Keratinocyte (primary cell): ENCODE measurements at regions not wholly inside any gene's neighbourhood (a gene's known extent, or its start where the extent isn't known, plus 50 kb on each side); places are given as distances from the start of the nearest gene placed in this dataset.

Experiments used
- DNase-seq: peaks from one replicate; pipeline ENCODE4 v3.0.0-alpha.2; 2011; ENCODE audit warnings: low read depth, missing footprints, low spot score
- FAIRE-seq: peaks from 2 replicates; lab custom pipeline; 2011; peaks lifted over from hg19 to GRCh38; lab: Jason Lieb, UNC
- H2AFZ ChIP-seq: 2 replicates; pipeline ENCODE4 v1.6.0; 2012; ENCODE audit warnings: low read length, control low read depth, inconsistent platforms; ENCODE audit not compliant: control insufficient read depth
- H3K27ac ChIP-seq: 2 replicates; pipeline ENCODE4 v1.5.1; 2011; ENCODE audit warnings: low read length; ENCODE audit not compliant: control insufficient read depth, insufficient read depth
- H3K27me3 ChIP-seq: 3 replicates; pipeline ENCODE4 v1.6.0; 2011; ENCODE audit warnings: low read length; ENCODE audit not compliant: control insufficient read depth, insufficient read depth; ENCODE audit errors: extremely low read depth
- H3K36me3 ChIP-seq, 2 experiments: 2 replicates in 1 of 2; 3 replicates in 1 of 2; pipeline ENCODE4 v1.5.1; 2011; ENCODE audit warnings: low read length in 2 of 2, mild to moderate bottlenecking in 1 of 2; ENCODE audit not compliant: control insufficient read depth in 2 of 2, insufficient read depth in 2 of 2; ENCODE audit errors: extremely low read depth in 1 of 2
- H3K4me1 ChIP-seq: 3 replicates; pipeline ENCODE4 v1.5.1; 2011; ENCODE audit warnings: low read length; ENCODE audit not compliant: control insufficient read depth, insufficient read depth; ENCODE audit errors: extremely low read depth
- H3K4me2 ChIP-seq: 3 replicates; pipeline ENCODE4 v1.6.0; 2011; ENCODE audit warnings: low read depth, low read length; ENCODE audit not compliant: control insufficient read depth, insufficient read depth; ENCODE audit errors: extremely low read depth
- H3K4me3 ChIP-seq, 3 experiments: fragments of 200-600 bp in 1 of 3; sonication (generic) in 1 of 3; 2 replicates in 2 of 3; 3 replicates in 1 of 3; pipeline ENCODE4 v1.5.1; 2011 to 2016; ENCODE audit warnings: low read length in 3 of 3, mild to moderate bottlenecking in 3 of 3, control low read depth in 2 of 3, inconsistent platforms in 1 of 3, low read depth in 1 of 3, mixed read lengths in 1 of 3, mixed run types in 1 of 3, moderate library complexity in 1 of 3; ENCODE audit not compliant: control insufficient read depth in 2 of 3, insufficient read depth in 2 of 3; ENCODE audit errors: extremely low read depth in 1 of 3
- H3K79me2 ChIP-seq: 2 replicates; pipeline ENCODE4 v1.6.0; 2012; ENCODE audit warnings: low read length; ENCODE audit not compliant: control insufficient read depth, insufficient read depth
- H3K9ac ChIP-seq: 3 replicates; pipeline ENCODE4 v1.6.0; 2011; ENCODE audit warnings: low read length; ENCODE audit not compliant: control insufficient read depth, insufficient read depth; ENCODE audit errors: extremely low read depth
- H3K9me1 ChIP-seq: 3 replicates; pipeline ENCODE4 v1.6.0; 2011; ENCODE audit warnings: low read length; ENCODE audit not compliant: control insufficient read depth, insufficient read depth; ENCODE audit errors: extremely low read depth
- H3K9me3 ChIP-seq: 2 replicates; pipeline ENCODE4 v1.5.1; 2012; ENCODE audit warnings: low read depth, low read length; ENCODE audit not compliant: control insufficient read depth
- H4K20me1 ChIP-seq: 3 replicates; pipeline ENCODE4 v1.6.0; 2011; ENCODE audit warnings: low read length; ENCODE audit not compliant: control insufficient read depth, insufficient read depth; ENCODE audit errors: extremely low read depth
- CTCF ChIP-seq, 3 experiments: IDR thresholded peaks in 1 of 3; conservative IDR thresholded peaks in 1 of 3; optimal IDR thresholded peaks in 1 of 3; 2 replicates in 2 of 3; 3 replicates in 1 of 3; pipeline versions ENCODE3 to v1.5.1; 2011; ENCODE audit warnings: low read length in 3 of 3, mild to moderate bottlenecking in 3 of 3, moderate library complexity in 2 of 3, control low read depth in 1 of 3, inconsistent platforms in 1 of 3; ENCODE audit not compliant: insufficient read depth in 2 of 3; ENCODE audit errors: extremely low read depth in 1 of 3
- EZH2 ChIP-seq: IDR thresholded peaks from one replicate; pipeline ENCODE4 v1.6.1; 2012; ENCODE audit warnings: inconsistent platforms, mild to moderate bottlenecking, low read length, moderate library complexity
- dilution Hi-C: fragments of 300-500 bp; cut with MboI; formaldehyde crosslinking; loops from one replicate; pipeline ENCODE4 v1.7.0; 2020; ENCODE audit warnings: low sequenced_read_pairs; ENCODE audit not compliant: extremely low pct_ligation_motif_present

- Histone ChIP-seq H3K9me3 (no peaks in the 10 kb centered on the region), H3K27me3 (no peaks in the 10 kb centered on the region), H2AFZ (no peak overlapping the region), H3K27ac (no peak overlapping the region), H3K9me1 (no peaks in the 10 kb centered on the region), H3K4me3 (no peak overlapping the region), H4K20me1 (no peaks in the 10 kb centered on the region), H3K79me2 (no peaks in the 10 kb centered on the region), H3K9ac (no peak overlapping the region), H3K4me1 (no peaks in the 10 kb centered on the region), H3K36me3 (no peaks in the 10 kb centered on the region), H3K4me2 (no peak overlapping the region)
- no peak for DNase-seq
- no peak for FAIRE-seq
- TF ChIP-seq EZH2 = no peak
- TF ChIP-seq CTCF (optimal IDR thresholded peaks at IDR 0.05 in 1 of 3, IDR thresholded peaks at IDR 0.05 in 1 of 3, conservative IDR thresholded peaks at IDR 0.05 in 1 of 3; ENCODE audit: extremely low read depth in 1 of 3, insufficient read depth in 2 of 3, low read length in 3 of 3) = no peak
- dilution Hi-C loops = no loop called here
Observed at GRCh38 chr20:25992146-25992545, 295.5 kb upstream of the ZNF337 start.

GRCh38 chr20:25991756-25992130 lies 295.1 kb upstream of the ZNF337 start:
- Histone ChIP-seq H3K4me3 (no peak overlapping the region), H4K20me1 (no peaks in the 10 kb centered on the region), H3K27me3 (no peaks in the 10 kb centered on the region), H3K4me2 (no peak overlapping the region), H3K9ac (no peak overlapping the region), H3K27ac (no peak overlapping the region), H3K9me1 (no peaks in the 10 kb centered on the region), H3K4me1 (no peaks in the 10 kb centered on the region), H3K36me3 (no peaks in the 10 kb centered on the region), H3K9me3 (no peaks in the 10 kb centered on the region), H2AFZ (no peak overlapping the region), H3K79me2 (no peaks in the 10 kb centered on the region)
- FAIRE-seq (no peak), DNase-seq (no peak)
- dilution Hi-C loops = no loop called here
- TF ChIP-seq CTCF (optimal IDR thresholded peaks at IDR 0.05 in 1 of 3, IDR thresholded peaks at IDR 0.05 in 1 of 3, conservative IDR thresholded peaks at IDR 0.05 in 1 of 3; ENCODE audit: extremely low read depth in 1 of 3, insufficient read depth in 2 of 3, low read length in 3 of 3) (no peak), EZH2 (no peak)
